GM19455 (cell line): ENCODE measurements at regions not wholly inside any gene's neighbourhood (a gene's known extent, or its start where the extent isn't known, plus 50 kb on each side); places are given as distances from the start of the nearest gene placed in this dataset.

Experiments
- ATAC-seq: cut with Tn5 transposase; IDR thresholded peaks from one replicate; pipeline ENCODE4 v1.9.1; 2021; ENCODE audit not compliant: unreplicated experiment

DNA sequence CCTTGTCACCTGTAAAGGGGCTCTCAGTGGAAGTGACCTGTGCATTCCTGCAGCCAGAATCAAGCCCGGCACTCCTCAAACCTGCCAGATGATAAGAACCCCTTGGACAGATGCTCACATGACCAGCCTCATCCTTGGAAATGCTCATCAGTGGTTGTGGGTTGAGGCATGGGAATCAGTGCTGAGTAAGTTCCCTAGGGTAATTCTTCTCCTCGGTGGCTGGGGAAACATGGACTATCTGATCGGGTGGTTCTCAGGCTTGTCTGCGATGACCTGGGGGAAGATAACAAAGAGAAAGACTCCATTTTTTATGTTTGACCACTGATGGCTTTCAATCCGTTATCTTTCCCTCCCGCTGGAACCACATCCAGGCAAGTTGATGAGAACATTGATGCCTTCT lies 84.0 kb downstream of the SPP2 start:
- no peak for ATAC-seq

DNA sequence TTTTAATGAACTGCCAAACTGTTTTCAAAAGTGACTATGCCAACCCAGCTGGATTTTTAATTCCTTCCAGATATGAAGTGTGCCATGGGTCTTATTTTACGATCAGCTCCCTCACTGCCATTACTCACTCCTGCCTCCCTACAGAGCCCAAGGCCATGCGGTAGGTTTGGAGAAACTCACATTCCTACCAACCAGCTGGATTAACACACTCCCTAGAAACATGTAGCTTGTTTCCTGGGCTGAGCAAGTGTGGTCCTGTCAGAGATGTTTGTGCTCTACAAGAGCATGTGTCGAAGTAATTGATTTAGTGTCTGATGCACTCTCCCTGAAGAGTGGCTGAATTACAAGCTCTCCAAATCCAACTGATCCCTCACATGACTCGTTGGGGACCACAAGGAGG lies 82.5 kb downstream of the SPP2 start:
- no peak for ATAC-seq

DNA sequence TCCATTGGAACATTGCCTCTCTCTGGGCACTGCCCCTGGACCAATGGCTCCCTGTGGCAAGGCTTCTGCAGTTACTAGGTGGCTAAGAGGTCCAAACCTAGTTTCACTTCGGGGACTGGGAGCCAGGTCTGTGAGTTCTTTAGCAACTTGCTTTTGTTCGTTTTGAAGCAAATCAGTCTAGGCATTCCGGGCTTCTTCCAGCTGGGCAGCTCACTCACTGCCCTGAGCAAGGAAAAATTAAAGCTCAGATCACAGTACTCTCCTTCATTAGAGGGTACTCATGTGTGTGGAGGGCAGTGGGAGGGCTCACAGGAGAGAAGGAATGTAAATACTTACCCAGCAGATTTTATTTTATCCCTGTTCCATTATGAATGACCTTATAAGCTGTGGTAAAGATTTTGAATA lies 80.3 kb downstream of the SPP2 start:
- ATAC-seq, result no peak

DNA sequence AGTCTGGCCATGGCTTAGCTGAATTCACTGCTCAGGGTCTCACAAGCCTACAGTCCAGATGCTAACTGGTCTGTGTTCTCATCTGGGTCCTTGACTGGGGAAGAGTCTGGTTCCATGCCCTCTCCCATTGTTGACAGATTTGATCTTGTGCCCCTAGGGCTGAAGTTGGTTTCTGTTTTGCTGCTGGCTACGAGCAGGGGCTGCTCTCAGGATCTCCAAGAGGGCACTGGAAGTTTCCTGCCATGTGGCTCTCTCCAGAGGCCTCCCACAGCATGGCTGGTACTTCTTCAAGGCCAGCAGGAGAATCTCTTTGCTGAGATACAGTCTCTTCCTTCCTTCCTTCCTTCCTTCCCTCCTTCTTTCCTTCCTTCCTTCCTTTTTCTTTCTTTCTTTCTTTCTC lies 78.1 kb downstream of the SPP2 start:
- ATAC-seq, result no peak
